ENCODE measurements at regions not wholly inside any gene's neighbourhood (a gene's known extent, or its start where the extent isn't known, plus 50 kb on each side); places are given as distances from the start of the nearest gene placed in this dataset.

DNA sequence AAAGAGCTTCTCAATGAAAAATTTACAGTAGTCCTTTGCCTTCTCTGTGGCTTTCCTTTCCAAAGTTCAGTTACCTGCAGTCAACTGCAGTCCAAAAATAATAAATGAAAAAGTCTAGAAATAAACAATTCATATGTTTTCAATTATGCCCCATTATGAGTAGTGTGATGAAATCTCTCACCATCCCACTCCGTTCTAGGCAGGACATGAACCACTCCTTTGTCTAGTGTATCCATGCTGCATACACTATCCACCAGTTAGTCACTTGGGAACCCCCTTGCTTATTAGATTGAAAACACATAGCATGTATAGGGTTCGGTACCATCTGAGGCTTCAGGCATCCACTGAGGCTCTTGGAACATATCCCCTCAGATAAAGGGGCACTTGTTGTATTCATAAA, 80.6 kb upstream of the EYA4 start:
- Histone ChIP-seq H2AFZ (ENCODE audit: low read depth) (no peak overlapping the region), H3K27me3 (ENCODE audit: insufficient read depth) (no peaks in the 10 kb centered on the region), H3K4me2 (no peak overlapping the region), H3K36me3 (replicated peaks in 1 of 2; ENCODE audit: control insufficient read depth in 1 of 2, insufficient read depth in 2 of 2, low read length in 1 of 2) (no peaks in the 10 kb centered on the region), H3K4me1 (ENCODE audit: control insufficient read depth in 1 of 2, insufficient read depth in 2 of 2, low read depth in 1 of 2, low read length in 1 of 2) (peaks cover 2 to 5% of the 10 kb centered on the region in 2 experiments; a peak in 3 of 4 replicates), H3K9me2 (no peaks in the 10 kb centered on the region; the same call in 1 of the 2 replicates), H3K4me3 (ENCODE audit: low read depth in 2 of 2, low read length in 1 of 2) (no peak overlapping the region), H3F3A (replicated peaks; ENCODE audit: insufficient read depth) (no peaks in the 10 kb centered on the region), H3K9ac (no peak overlapping the region), H3K9me3 (no peaks in the 10 kb centered on the region), H3K79me2 (ENCODE audit: insufficient read depth) (no peaks in the 10 kb centered on the region), H4K20me1 (ENCODE audit: insufficient read depth) (no peaks in the 10 kb centered on the region), H3K27ac (ENCODE audit: low read depth in 2 of 2, low read length in 1 of 2) (no peak overlapping the region)
- POLR2A ChIA-PET = no interaction called here
- peak; percentile 15 for DNase-seq
- TF ChIP-seq TCF12 (IDR thresholded peaks at IDR 0.05) (0 out of 2 replicates have a peak, but pooled peaks have one; percentile 16), GATA2 (CRISPR knock-in tag; IDR thresholded peaks at IDR 0.05) (no peak)
- CTCF ChIA-PET = interaction anchor here (1.6 kb wide), 1 partner anchor 25 kb away, joined by 6 read pairs; no protein-coding TSS in a partner anchor
- WGBS (ENCODE audit: low lambda C conversion rate) = 35% methylated on average over 2 of the region's 2 CpGs

DNA sequence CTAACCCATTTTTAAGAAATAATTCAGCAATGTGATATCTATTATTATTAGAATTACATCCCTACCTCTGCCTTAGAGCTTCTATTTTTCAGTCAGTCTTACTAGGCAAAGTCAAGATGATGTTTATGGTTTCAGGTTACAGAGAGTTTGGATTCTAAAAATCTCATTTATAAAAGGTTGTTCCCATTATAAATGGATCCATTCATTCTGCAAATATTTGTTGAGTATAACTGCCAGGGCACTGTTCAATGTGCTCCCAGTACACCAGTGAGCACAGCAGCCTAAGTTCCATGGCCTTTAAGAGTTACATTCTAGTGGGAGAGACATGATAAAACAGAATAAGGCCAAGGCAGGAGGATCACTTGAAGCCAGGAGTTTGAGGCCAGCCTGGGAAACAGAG, 75.9 kb upstream of the EYA4 start:
- ChIA-PET CTCF (interaction anchor here (1.5 kb wide), 1 partner anchor 195 kb away, joined by 3 read pairs; no protein-coding TSS in a partner anchor), POLR2A (no interaction called here)
- Histone ChIP-seq H3K9me2 (no peaks in the 10 kb centered on the region; the same call in 1 of the 2 replicates), H3K27ac (ENCODE audit: low read depth in 2 of 2, low read length in 1 of 2) (no peak overlapping the region), H3K9ac (no peak overlapping the region), H2AFZ (ENCODE audit: low read depth) (no peak overlapping the region), H4K20me1 (ENCODE audit: insufficient read depth) (no peaks in the 10 kb centered on the region), H3K27me3 (ENCODE audit: insufficient read depth) (no peaks in the 10 kb centered on the region), H3K36me3 (replicated peaks in 1 of 2; ENCODE audit: control insufficient read depth in 1 of 2, insufficient read depth in 2 of 2, low read length in 1 of 2) (no peaks in the 10 kb centered on the region), H3K4me3 (ENCODE audit: low read depth in 2 of 2, low read length in 1 of 2) (no peak overlapping the region), H3K9me3 (no peaks in the 10 kb centered on the region), H3K4me2 (no peak overlapping the region), H3K4me1 (ENCODE audit: control insufficient read depth in 1 of 2, insufficient read depth in 2 of 2, low read depth in 1 of 2, low read length in 1 of 2) (peaks cover 2 to 5% of the 10 kb centered on the region in 2 experiments; a peak in 3 of 4 replicates), H3F3A (replicated peaks; ENCODE audit: insufficient read depth) (no peaks in the 10 kb centered on the region), H3K79me2 (ENCODE audit: insufficient read depth) (no peaks in the 10 kb centered on the region)
- DNase-seq = no peak
- no peak for TF ChIP-seq NFIC (IDR thresholded peaks at IDR 0.05; ENCODE audit: borderline replicate concordance)
- TF ChIP-seq FOXJ3 (CRISPR knock-in tag; IDR thresholded peaks at IDR 0.05) = no peak
- TF ChIP-seq, protein P1, sequence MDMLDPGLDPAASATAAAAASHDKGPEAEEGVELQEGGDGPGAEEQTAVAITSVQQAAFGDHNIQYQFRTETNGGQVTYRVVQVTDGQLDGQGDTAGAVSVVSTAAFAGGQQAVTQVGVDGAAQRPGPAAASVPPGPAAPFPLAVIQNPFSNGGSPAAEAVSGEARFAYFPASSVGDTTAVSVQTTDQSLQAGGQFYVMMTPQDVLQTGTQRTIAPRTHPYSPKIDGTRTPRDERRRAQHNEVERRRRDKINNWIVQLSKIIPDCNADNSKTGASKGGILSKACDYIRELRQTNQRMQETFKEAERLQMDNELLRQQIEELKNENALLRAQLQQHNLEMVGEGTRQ (IDR thresholded peaks at IDR 0.05; ENCODE audit: borderline replicate concordance, low read depth, low read length) = no peak
- no peak for TF ChIP-seq JUND (IDR thresholded peaks at IDR 0.05)
- TF ChIP-seq, protein P2, sequence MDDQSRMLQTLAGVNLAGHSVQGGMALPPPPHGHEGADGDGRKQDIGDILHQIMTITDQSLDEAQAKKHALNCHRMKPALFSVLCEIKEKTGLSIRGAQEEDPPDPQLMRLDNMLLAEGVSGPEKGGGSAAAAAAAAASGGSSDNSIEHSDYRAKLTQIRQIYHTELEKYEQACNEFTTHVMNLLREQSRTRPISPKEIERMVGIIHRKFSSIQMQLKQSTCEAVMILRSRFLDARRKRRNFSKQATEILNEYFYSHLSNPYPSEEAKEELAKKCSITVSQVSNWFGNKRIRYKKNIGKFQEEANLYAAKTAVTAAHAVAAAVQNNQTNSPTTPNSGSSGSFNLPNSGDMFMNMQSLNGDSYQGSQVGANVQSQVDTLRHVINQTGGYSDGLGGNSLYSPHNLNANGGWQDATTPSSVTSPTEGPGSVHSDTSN (IDR thresholded peaks at IDR 0.05) = no peak
- TF ChIP-seq, protein P3, sequence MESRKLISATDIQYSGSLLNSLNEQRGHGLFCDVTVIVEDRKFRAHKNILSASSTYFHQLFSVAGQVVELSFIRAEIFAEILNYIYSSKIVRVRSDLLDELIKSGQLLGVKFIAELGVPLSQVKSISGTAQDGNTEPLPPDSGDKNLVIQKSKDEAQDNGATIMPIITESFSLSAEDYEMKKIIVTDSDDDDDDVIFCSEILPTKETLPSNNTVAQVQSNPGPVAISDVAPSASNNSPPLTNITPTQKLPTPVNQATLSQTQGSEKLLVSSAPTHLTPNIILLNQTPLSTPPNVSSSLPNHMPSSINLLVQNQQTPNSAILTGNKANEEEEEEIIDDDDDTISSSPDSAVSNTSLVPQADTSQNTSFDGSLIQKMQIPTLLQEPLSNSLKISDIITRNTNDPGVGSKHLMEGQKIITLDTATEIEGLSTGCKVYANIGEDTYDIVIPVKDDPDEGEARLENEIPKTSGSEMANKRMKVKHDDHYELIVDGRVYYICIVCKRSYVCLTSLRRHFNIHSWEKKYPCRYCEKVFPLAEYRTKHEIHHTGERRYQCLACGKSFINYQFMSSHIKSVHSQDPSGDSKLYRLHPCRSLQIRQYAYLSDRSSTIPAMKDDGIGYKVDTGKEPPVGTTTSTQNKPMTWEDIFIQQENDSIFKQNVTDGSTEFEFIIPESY (IDR thresholded peaks at IDR 0.05; ENCODE audit: borderline replicate concordance, low read depth) = no peak
- no peak for TF ChIP-seq SIN3A (IDR thresholded peaks at IDR 0.05; ENCODE audit: borderline replicate concordance, low read depth, low read length)
- no peak for TF ChIP-seq TAF1 (IDR thresholded peaks at IDR 0.05; ENCODE audit: borderline replicate concordance, low read depth, low read length)
- TF ChIP-seq, protein P4, sequence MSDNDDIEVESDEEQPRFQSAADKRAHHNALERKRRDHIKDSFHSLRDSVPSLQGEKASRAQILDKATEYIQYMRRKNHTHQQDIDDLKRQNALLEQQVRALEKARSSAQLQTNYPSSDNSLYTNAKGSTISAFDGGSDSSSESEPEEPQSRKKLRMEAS (IDR thresholded peaks at IDR 0.05; ENCODE audit: low read depth) = no peak
- TF ChIP-seq FOXM1 (IDR thresholded peaks at IDR 0.05; ENCODE audit: low read depth) = no peak
- no peak for TF ChIP-seq GABPA (IDR thresholded peaks at IDR 0.05; ENCODE audit: low read depth)
- TF ChIP-seq RCOR1 (IDR thresholded peaks at IDR 0.05; ENCODE audit: low read length) = no peak
- no peak for TF ChIP-seq EZH2phosphoT487 (IDR thresholded peaks at IDR 0.05; ENCODE audit: borderline replicate concordance, low read depth)
- no peak for TF ChIP-seq MXI1 (IDR thresholded peaks at IDR 0.05; ENCODE audit: low read depth, low read length)
- no peak for TF ChIP-seq RFX5 (IDR thresholded peaks at IDR 0.05; ENCODE audit: low read length)

All from SK-N-SH (cell line).